Mammary epithelial cell (primary cell): ENCODE measurements at regions not wholly inside any gene's neighbourhood (a gene's known extent, or its start where the extent isn't known, plus 50 kb on each side); places are given as distances from the start of the nearest gene placed in this dataset.

Source experiments
- EZH2 ChIP-seq: IDR thresholded peaks from 2 replicates; pipeline ENCODE4 v1.6.1; 2012; ENCODE audit warnings: low read length, inconsistent platforms, borderline replicate concordance
- TF ChIP-seq, protein P1 (sequence below), 2 donors: IDR thresholded peaks in 1 of 2; conservative IDR thresholded peaks in 1 of 2; 2 replicates each; pipeline ENCODE4 v1.5.1; 2011 to 2012; ENCODE audit warnings: inconsistent platforms in 2 of 2, low read length in 2 of 2, mild to moderate bottlenecking in 2 of 2, control low read depth in 1 of 2, low read depth in 1 of 2; ENCODE audit not compliant: insufficient read depth in 1 of 2; ENCODE audit errors: extremely low read depth in 1 of 2

DNA sequence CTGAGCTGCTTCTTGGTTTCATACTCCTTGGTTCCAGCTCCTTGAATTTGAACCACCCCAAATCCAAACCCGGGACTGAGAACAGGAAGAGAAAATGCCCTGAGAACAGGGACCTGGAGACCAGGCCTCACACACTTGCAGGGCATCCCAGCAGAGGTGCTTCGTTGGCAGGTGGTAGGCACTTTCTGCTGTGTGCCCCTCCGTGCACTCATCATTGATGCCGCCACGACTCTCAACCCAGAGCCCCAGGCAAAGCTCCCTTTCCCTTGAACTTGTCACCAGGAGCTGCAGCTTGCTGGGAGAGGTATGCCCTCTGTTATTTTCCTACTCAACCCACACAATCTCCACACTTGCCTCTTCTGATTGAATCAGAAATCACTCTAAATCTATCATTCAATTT is 217.8 kb upstream of the IRX1 start:
- TF ChIP-seq, protein P1, sequence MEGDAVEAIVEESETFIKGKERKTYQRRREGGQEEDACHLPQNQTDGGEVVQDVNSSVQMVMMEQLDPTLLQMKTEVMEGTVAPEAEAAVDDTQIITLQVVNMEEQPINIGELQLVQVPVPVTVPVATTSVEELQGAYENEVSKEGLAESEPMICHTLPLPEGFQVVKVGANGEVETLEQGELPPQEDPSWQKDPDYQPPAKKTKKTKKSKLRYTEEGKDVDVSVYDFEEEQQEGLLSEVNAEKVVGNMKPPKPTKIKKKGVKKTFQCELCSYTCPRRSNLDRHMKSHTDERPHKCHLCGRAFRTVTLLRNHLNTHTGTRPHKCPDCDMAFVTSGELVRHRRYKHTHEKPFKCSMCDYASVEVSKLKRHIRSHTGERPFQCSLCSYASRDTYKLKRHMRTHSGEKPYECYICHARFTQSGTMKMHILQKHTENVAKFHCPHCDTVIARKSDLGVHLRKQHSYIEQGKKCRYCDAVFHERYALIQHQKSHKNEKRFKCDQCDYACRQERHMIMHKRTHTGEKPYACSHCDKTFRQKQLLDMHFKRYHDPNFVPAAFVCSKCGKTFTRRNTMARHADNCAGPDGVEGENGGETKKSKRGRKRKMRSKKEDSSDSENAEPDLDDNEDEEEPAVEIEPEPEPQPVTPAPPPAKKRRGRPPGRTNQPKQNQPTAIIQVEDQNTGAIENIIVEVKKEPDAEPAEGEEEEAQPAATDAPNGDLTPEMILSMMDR (conservative IDR thresholded peaks at IDR 0.05 in 1 of 2, IDR thresholded peaks at IDR 0.05 in 1 of 2; ENCODE audit: extremely low read depth in 1 of 2, insufficient read depth in 1 of 2, low read depth in 1 of 2, low read length in 2 of 2), result no peak
- no peak for TF ChIP-seq EZH2
